SIG-M5 treated with dmso at 0.1 percent for 504 hours (cell line): ENCODE measurements at regions not wholly inside any gene's neighbourhood (a gene's known extent, or its start where the extent isn't known, plus 50 kb on each side); places are given as distances from the start of the nearest gene placed in this dataset.

ENCODE experiments used
- DNase-seq: peaks from one replicate; lab custom pipeline; 2025; ENCODE audit not compliant: unreplicated experiment; lab: John Stamatoyannopoulos, UW

- no peak for DNase-seq
Observed at GRCh38 chr10:128879441-128880140, 587.5 kb upstream of the MGMT start.

- no peak for DNase-seq
Observed at GRCh38 chr10:128880159-128880725, 586.8 kb upstream of the MGMT start.

- no peak for DNase-seq
Observed at GRCh38 chr10:128881086-128881485, 586.0 kb upstream of the MGMT start.

- no peak for DNase-seq
Observed at GRCh38 chr10:128883231-128884032, 583.6 kb upstream of the MGMT start.

GRCh38 chr10:128884033-128884425 is 583.0 kb upstream of the MGMT start:
- DNase-seq: no peak

GRCh38 chr10:128884496-128885072 is 582.5 kb upstream of the MGMT start:
- no peak for DNase-seq

GRCh38 chr10:128885573-128886555 is 581.2 kb upstream of the MGMT start:
- DNase-seq: no peak

GRCh38 chr10:128887856-128888255 is 579.2 kb upstream of the MGMT start:
- no peak for DNase-seq

GRCh38 chr10:128892005-128892404 is 575.0 kb upstream of the MGMT start:
- DNase-seq: no peak

- no peak for DNase-seq
Observed at GRCh38 chr10:128894641-128895040, 572.4 kb upstream of the MGMT start.

GRCh38 chr10:128895473-128895872 is 571.6 kb upstream of the MGMT start:
- DNase-seq: no peak

GRCh38 chr10:128896116-128896795 is 570.8 kb upstream of the MGMT start:
- no peak for DNase-seq

GRCh38 chr10:128896963-128897362 is 570.1 kb upstream of the MGMT start:
- no peak for DNase-seq

GRCh38 chr10:128897401-128898129 is 569.5 kb upstream of the MGMT start:
- no peak for DNase-seq

- no peak for DNase-seq
Observed at GRCh38 chr10:128898133-128898915, 568.7 kb upstream of the MGMT start.

GRCh38 chr10:128898916-128899195 is 568.2 kb upstream of the MGMT start:
- DNase-seq: no peak

GRCh38 chr10:128900456-128900855 is 566.6 kb upstream of the MGMT start:
- DNase-seq: no peak

- DNase-seq: no peak
Observed at GRCh38 chr10:128901236-128901635, 565.8 kb upstream of the MGMT start.
